ENCODE measurements at regions not wholly inside any gene's neighbourhood (a gene's known extent, or its start where the extent isn't known, plus 50 kb on each side); places are given as distances from the start of the nearest gene placed in this dataset.

DNA sequence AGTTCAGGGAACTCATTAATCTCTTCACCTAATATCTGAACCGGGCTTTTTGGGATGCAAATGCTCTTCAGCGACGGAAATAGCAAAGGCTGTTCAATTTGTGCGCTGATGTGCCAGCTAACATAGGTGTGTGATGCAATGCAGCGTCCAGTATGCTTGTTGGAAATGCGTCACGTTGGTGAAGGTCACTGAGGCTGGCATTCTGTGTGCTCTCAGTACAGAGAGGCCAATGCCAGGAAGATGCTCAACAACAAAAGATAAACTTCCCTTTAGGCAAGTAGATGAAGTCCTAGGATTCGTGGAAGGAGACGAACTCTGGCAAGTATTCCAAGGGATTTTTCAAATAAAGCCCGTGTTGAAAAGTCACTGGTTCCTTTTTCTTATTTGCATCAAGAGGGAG, 649.5 kb upstream of the MKI67 start:
- Histone ChIP-seq H4K20me1 (ENCODE audit: insufficient read depth, low read length) (no peaks in the 10 kb centered on the region), H3K9ac (ENCODE audit: low read length) (no peak overlapping the region), H3K27ac (ENCODE audit: low read length) (no peak overlapping the region), H3K27me3 (ENCODE audit: low read depth, low read length) (no peaks in the 10 kb centered on the region), H3K4me3 (ENCODE audit: low read length) (no peak overlapping the region), H3K4me1 (ENCODE audit: low read length) (no peaks in the 10 kb centered on the region), H2AFZ (ENCODE audit: low read depth, low read length) (no peak overlapping the region), H3K9me3 (ENCODE audit: insufficient read depth, low read length) (no peaks in the 10 kb centered on the region), H3K36me3 (replicated peaks; ENCODE audit: low read depth, low read length) (no peaks in the 10 kb centered on the region), H3K79me2 (ENCODE audit: low read length) (no peaks in the 10 kb centered on the region), H3K4me2 (ENCODE audit: low read length) (no peak overlapping the region)
- TF ChIP-seq EZH2phosphoT487 (IDR thresholded peaks at IDR 0.05; ENCODE audit: low read depth): no peak
- TF ChIP-seq, protein P1, sequence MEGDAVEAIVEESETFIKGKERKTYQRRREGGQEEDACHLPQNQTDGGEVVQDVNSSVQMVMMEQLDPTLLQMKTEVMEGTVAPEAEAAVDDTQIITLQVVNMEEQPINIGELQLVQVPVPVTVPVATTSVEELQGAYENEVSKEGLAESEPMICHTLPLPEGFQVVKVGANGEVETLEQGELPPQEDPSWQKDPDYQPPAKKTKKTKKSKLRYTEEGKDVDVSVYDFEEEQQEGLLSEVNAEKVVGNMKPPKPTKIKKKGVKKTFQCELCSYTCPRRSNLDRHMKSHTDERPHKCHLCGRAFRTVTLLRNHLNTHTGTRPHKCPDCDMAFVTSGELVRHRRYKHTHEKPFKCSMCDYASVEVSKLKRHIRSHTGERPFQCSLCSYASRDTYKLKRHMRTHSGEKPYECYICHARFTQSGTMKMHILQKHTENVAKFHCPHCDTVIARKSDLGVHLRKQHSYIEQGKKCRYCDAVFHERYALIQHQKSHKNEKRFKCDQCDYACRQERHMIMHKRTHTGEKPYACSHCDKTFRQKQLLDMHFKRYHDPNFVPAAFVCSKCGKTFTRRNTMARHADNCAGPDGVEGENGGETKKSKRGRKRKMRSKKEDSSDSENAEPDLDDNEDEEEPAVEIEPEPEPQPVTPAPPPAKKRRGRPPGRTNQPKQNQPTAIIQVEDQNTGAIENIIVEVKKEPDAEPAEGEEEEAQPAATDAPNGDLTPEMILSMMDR (IDR thresholded peaks at IDR 0.05; ENCODE audit: low read depth, low read length): no peak

DNA sequence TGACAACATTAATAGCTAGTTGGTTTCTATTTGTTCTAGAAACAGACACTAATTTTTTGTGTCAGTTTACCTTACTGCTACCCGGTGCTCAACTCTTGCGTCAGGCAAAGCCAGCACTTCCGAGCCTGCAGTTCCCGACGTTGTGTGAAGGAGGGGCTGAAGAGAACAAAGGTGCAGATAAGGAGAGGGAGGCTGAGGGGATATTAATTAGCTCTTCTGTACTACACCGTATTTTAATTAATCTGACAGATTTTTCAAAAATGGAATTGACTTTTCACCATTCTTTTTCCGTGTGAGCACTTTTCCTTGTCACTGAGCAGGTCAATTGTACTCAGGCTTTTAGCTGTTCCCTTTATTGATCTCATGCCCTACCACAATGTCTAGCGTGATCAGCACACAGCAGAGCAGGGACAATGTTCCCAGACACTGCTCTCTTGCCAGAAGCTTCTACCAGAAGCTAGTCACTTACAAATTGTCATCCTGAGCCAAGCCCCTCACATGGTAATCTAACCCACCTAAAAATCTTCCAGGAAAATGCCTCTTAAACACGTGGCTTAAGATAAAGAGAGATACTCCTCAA, 650.5 kb upstream of the MKI67 start:
- H2AFZ ChIP-seq (ENCODE audit: low read depth, low read length): no peak overlapping the region
- no peak overlapping the region for H3K4me2 ChIP-seq (ENCODE audit: low read length)
- TF ChIP-seq, protein P1 (IDR thresholded peaks at IDR 0.05; ENCODE audit: low read depth, low read length): no peak
- no peak for TF ChIP-seq EZH2phosphoT487 (IDR thresholded peaks at IDR 0.05; ENCODE audit: low read depth)
- H3K4me1 ChIP-seq (ENCODE audit: low read length): no peaks in the 10 kb centered on the region
- H3K79me2 ChIP-seq (ENCODE audit: low read length): no peaks in the 10 kb centered on the region
- no peak overlapping the region for H3K4me3 ChIP-seq (ENCODE audit: low read length)
- no peaks in the 10 kb centered on the region for H3K27me3 ChIP-seq (ENCODE audit: low read depth, low read length)
- no peaks in the 10 kb centered on the region for H3K36me3 ChIP-seq (replicated peaks; ENCODE audit: low read depth, low read length)
- no peak overlapping the region for H3K9ac ChIP-seq (ENCODE audit: low read length)
- no peak overlapping the region for H3K27ac ChIP-seq (ENCODE audit: low read length)
- H4K20me1 ChIP-seq (ENCODE audit: insufficient read depth, low read length): no peaks in the 10 kb centered on the region
- no peaks in the 10 kb centered on the region for H3K9me3 ChIP-seq (ENCODE audit: insufficient read depth, low read length)

DNA sequence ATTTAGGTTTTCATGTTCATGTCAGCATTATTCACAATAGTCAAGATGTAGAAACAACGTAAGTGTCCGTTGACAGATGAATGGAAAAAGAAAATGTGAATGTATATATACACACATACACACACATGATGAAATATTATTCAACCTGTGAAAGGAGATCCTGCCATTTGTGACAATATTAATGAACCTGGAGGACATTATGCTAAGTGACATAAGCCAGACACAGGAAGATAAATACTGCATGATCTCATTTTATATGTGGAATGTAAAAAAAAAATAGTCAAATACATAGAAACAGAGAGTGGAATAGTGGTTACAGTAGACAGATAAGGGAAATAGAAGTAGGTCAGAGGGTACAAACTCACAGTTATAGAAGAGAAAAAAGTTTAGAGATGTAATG, 651.1 kb upstream of the MKI67 start:
- H4K20me1 ChIP-seq (ENCODE audit: insufficient read depth, low read length): no peaks in the 10 kb centered on the region
- no peaks in the 10 kb centered on the region for H3K27me3 ChIP-seq (ENCODE audit: low read depth, low read length)
- H3K79me2 ChIP-seq (ENCODE audit: low read length): no peaks in the 10 kb centered on the region
- H3K4me1 ChIP-seq (ENCODE audit: low read length): no peaks in the 10 kb centered on the region
- no peak overlapping the region for H3K9ac ChIP-seq (ENCODE audit: low read length)
- H3K4me3 ChIP-seq (ENCODE audit: low read length): no peak overlapping the region
- no peaks in the 10 kb centered on the region for H3K36me3 ChIP-seq (replicated peaks; ENCODE audit: low read depth, low read length)
- H3K27ac ChIP-seq (ENCODE audit: low read length): no peak overlapping the region
- no peak overlapping the region for H3K4me2 ChIP-seq (ENCODE audit: low read length)
- H3K9me3 ChIP-seq (ENCODE audit: insufficient read depth, low read length): no peaks in the 10 kb centered on the region
- no peak overlapping the region for H2AFZ ChIP-seq (ENCODE audit: low read depth, low read length)
- no peak for TF ChIP-seq EZH2phosphoT487 (IDR thresholded peaks at IDR 0.05; ENCODE audit: low read depth)
- TF ChIP-seq, protein P1 (IDR thresholded peaks at IDR 0.05; ENCODE audit: low read depth, low read length): no peak

DNA sequence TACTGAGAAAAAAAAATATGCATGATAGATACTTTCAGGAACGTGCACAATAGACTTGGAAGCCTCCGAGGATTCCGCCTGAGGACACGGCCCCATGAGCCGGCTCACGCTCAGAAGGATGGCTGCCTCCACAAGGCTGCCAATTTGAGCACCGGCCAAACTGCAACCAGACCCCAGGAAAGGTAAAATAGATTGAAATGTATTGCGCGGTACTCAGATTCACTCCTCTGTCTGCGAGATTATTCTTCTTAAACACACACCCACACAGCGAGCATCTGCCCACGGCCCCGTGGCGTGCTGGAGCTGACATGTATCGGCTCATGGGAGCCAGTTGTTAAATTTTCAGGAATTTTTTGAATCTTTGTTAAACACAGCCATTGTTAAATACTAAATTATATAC, 653.2 kb upstream of the MKI67 start:
- Histone ChIP-seq H3K4me1 (ENCODE audit: low read length) (no peaks in the 10 kb centered on the region), H3K9ac (ENCODE audit: low read length) (no peak overlapping the region), H2AFZ (ENCODE audit: low read depth, low read length) (no peak overlapping the region), H3K27me3 (ENCODE audit: low read depth, low read length) (no peaks in the 10 kb centered on the region), H3K27ac (ENCODE audit: low read length) (no peak overlapping the region), H3K4me3 (ENCODE audit: low read length) (no peak overlapping the region), H3K36me3 (replicated peaks; ENCODE audit: low read depth, low read length) (no peaks in the 10 kb centered on the region), H3K4me2 (ENCODE audit: low read length) (no peak overlapping the region), H3K79me2 (ENCODE audit: low read length) (no peaks in the 10 kb centered on the region), H3K9me3 (ENCODE audit: insufficient read depth, low read length) (no peaks in the 10 kb centered on the region), H4K20me1 (ENCODE audit: insufficient read depth, low read length) (no peaks in the 10 kb centered on the region)
- no peak for TF ChIP-seq EZH2phosphoT487 (IDR thresholded peaks at IDR 0.05; ENCODE audit: low read depth)
- TF ChIP-seq, protein P1 (IDR thresholded peaks at IDR 0.05; ENCODE audit: low read depth, low read length): no peak

All from OCI-LY3 (cell line).